MCF 10A (cell line): ENCODE measurements at regions not wholly inside any gene's neighbourhood (a gene's known extent, or its start where the extent isn't known, plus 50 kb on each side); places are given as distances from the start of the nearest gene placed in this dataset.
"Not testable (repeated sequence)": the region's sequence is repeated elsewhere in the genome, so short reads cannot be mapped to it uniquely, and the experiment has no call there.

Experiments used
- BruUV-seq: library from RNA; stranded (reverse); fragments of 400-500 nt; replicated peaks from 2 replicates; lab custom pipeline; 2021; lab: Mats Ljungman, UMichigan
- CTCF ChIA-PET: fragments of 300-600 bp; sonication (Branson Sonifier 250); formaldehyde crosslinking; extraction: SDS; loops from one replicate; lab custom pipeline; 2021; ENCODE audit warnings: antibody characterized with exemption, inconsistent platforms; lab: Yijun Ruan, JAX
- POLR2A ChIA-PET: fragments of 300-600, 350-650 bp; sonication (Branson Sonifier 250); formaldehyde crosslinking; extraction: SDS; loops from one replicate; lab custom pipeline; 2020; ENCODE audit warnings: antibody characterized with exemption, inconsistent platforms; lab: Yijun Ruan, JAX
- DNase-seq: peaks from one replicate; pipeline ENCODE4 v3.0.0-alpha.2; 2018; ENCODE audit not compliant: unreplicated experiment
- H3K27ac Mint-ChIP-seq: one replicate; pipeline ENCODE4 v1.8.0; 2022; ENCODE audit warnings: mild to moderate bottlenecking, low read depth, mixed read lengths; ENCODE audit not compliant: unreplicated experiment
- H3K27me3 Mint-ChIP-seq: one replicate; pipeline ENCODE4 v1.8.0; 2022; ENCODE audit warnings: mixed read lengths; ENCODE audit not compliant: insufficient read depth, unreplicated experiment
- H3K36me3 Mint-ChIP-seq: one replicate; pipeline ENCODE4 v1.8.0; 2022; ENCODE audit warnings: mild to moderate bottlenecking, moderate library complexity, mixed read lengths; ENCODE audit not compliant: insufficient read depth, unreplicated experiment
- H3K4me1 Mint-ChIP-seq: one replicate; pipeline ENCODE4 v1.8.0; 2022; ENCODE audit warnings: mixed read lengths; ENCODE audit not compliant: insufficient read depth, unreplicated experiment
- H3K4me3 Mint-ChIP-seq: one replicate; pipeline ENCODE4 v1.8.0; 2022; ENCODE audit warnings: mild to moderate bottlenecking, moderate library complexity, mixed read lengths; ENCODE audit not compliant: unreplicated experiment
- H3K9me3 Mint-ChIP-seq: one replicate; pipeline ENCODE4 v1.8.0; 2022; ENCODE audit warnings: mixed read lengths; ENCODE audit not compliant: unreplicated experiment
- intact Hi-C: fragments of 100-400 bp; cut with micrococcal nuclease; formaldehyde crosslinking; loops from 2 replicates; pipeline ENCODE4 v1.14.1; 2022
- TF ChIP-seq, protein P1 (sequence below): fragments of 200-600 bp; IDR thresholded peaks from one replicate; pipeline ENCODE4 v1.8.0; 2022; ENCODE audit warnings: antibody characterized with exemption, mild to moderate bottlenecking; ENCODE audit not compliant: unreplicated experiment

GRCh38 chr6:85856235-85856634, 213.5 kb upstream of the SYNCRIP start:
- ChIA-PET POLR2A (no interaction called here), CTCF (interaction anchor here (0.6 kb wide), 1 partner anchor 211 kb away, joined by 3 read pairs; no protein-coding TSS in a partner anchor)
- no TSS peak for BruUV-seq
- TF ChIP-seq, protein P1, sequence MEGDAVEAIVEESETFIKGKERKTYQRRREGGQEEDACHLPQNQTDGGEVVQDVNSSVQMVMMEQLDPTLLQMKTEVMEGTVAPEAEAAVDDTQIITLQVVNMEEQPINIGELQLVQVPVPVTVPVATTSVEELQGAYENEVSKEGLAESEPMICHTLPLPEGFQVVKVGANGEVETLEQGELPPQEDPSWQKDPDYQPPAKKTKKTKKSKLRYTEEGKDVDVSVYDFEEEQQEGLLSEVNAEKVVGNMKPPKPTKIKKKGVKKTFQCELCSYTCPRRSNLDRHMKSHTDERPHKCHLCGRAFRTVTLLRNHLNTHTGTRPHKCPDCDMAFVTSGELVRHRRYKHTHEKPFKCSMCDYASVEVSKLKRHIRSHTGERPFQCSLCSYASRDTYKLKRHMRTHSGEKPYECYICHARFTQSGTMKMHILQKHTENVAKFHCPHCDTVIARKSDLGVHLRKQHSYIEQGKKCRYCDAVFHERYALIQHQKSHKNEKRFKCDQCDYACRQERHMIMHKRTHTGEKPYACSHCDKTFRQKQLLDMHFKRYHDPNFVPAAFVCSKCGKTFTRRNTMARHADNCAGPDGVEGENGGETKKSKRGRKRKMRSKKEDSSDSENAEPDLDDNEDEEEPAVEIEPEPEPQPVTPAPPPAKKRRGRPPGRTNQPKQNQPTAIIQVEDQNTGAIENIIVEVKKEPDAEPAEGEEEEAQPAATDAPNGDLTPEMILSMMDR, result no peak
- Mint-ChIP-seq H3K36me3 (no peaks in the 10 kb centered on the region), H3K9me3 (no peaks in the 10 kb centered on the region), H3K4me3 (no peak overlapping the region), H3K27me3 (no peaks in the 10 kb centered on the region), H3K27ac (no peak overlapping the region), H3K4me1 (no peaks in the 10 kb centered on the region)
- DNase-seq, result no peak
- intact Hi-C loops, result no loop called here

GRCh38 chr6:85838351-85839119, 195.8 kb upstream of the SYNCRIP start:
- H3K4me3 Mint-ChIP-seq, H3K9me3 Mint-ChIP-seq, H3K4me1 Mint-ChIP-seq, BruUV-seq, DNase-seq, H3K36me3 Mint-ChIP-seq, CTCF ChIA-PET, POLR2A ChIA-PET, H3K27ac Mint-ChIP-seq, H3K27me3 Mint-ChIP-seq, intact Hi-C loops: not testable (repeated sequence)

- no peak for DNase-seq
- no TSS peak for BruUV-seq
- Mint-ChIP-seq H3K4me3 (no peak overlapping the region), H3K9me3 (peaks cover 7% of the 10 kb centered on the region), H3K36me3 (no peaks in the 10 kb centered on the region), H3K27me3 (no peaks in the 10 kb centered on the region), H3K27ac (no peak overlapping the region), H3K4me1 (no peaks in the 10 kb centered on the region)
- ChIA-PET CTCF (no interaction called here), POLR2A (no interaction called here)
- intact Hi-C loops, result no loop called here
- TF ChIP-seq, protein P1, result no peak
Measured at GRCh38 chr6:85828973-85829372, 186.3 kb upstream of the SYNCRIP start.

- no peaks in the 10 kb centered on the region for H3K36me3 Mint-ChIP-seq
- TF ChIP-seq, protein P1, result no peak
- ChIA-PET POLR2A (no interaction called here), CTCF (no interaction called here)
- no peak overlapping the region for H3K4me3 Mint-ChIP-seq
- no peaks in the 10 kb centered on the region for H3K27me3 Mint-ChIP-seq
- peaks cover 7% of the 10 kb centered on the region for H3K9me3 Mint-ChIP-seq
- intact Hi-C loops, result no loop called here
- no TSS peak for BruUV-seq
- H3K27ac Mint-ChIP-seq, result no peak overlapping the region
- no peaks in the 10 kb centered on the region for H3K4me1 Mint-ChIP-seq
- no peak for DNase-seq
Measured at GRCh38 chr6:85826997-85827396, 184.3 kb upstream of the SYNCRIP start.
